Brain microvascular endothelial cell (primary cell): ENCODE measurements at regions not wholly inside any gene's neighbourhood (a gene's known extent, or its start where the extent isn't known, plus 50 kb on each side); places are given as distances from the start of the nearest gene placed in this dataset.

Experiments
- DNase-seq: peaks from one replicate; pipeline ENCODE4 v3.0.0-alpha.2; 2020
- H3K27ac ChIP-seq: fragments of 250-450 bp; sonication (Bioruptor Pico); 2 replicates; pipeline ENCODE4 v1.5.1; 2020; ENCODE audit warnings: mild to moderate bottlenecking, moderate library complexity
- H3K27me3 ChIP-seq: fragments of 250-450 bp; sonication (Bioruptor Pico); replicated peaks from 2 replicates; pipeline ENCODE4 v1.5.1; 2020; ENCODE audit warnings: mild to moderate bottlenecking
- H3K36me3 ChIP-seq: fragments of 250-450 bp; sonication (Bioruptor Pico); replicated peaks from 2 replicates; pipeline ENCODE4 v1.5.1; 2020; ENCODE audit warnings: mild to moderate bottlenecking
- H3K4me3 ChIP-seq: 2 replicates; pipeline ENCODE4 v1.5.1; 2011; ENCODE audit warnings: low read depth, mild to moderate bottlenecking, control low read depth, low read length, moderate library complexity
- CTCF ChIP-seq: IDR thresholded peaks from 2 replicates; pipeline ENCODE4 v1.5.1; 2011; ENCODE audit warnings: low read depth, mild to moderate bottlenecking, moderate library complexity, low read length, control low read depth, inconsistent platforms; ENCODE audit errors: missing control alignments
- in situ Hi-C: cut with HindIII; loops from 2 replicates; pipeline ENCODE4 v1.10.0; 2017; ENCODE audit warnings: low sequenced_read_pairs, low pct_ligation_motif_present

- Histone ChIP-seq H3K27me3 (no peaks in the 10 kb centered on the region), H3K27ac (no peak overlapping the region), H3K36me3 (no peaks in the 10 kb centered on the region), H3K4me3 (no peak overlapping the region)
- TF ChIP-seq CTCF, result no peak
- DNase-seq, result no peak
- in situ Hi-C loops, result no loop called here
These were observed 900.3 kb downstream of the BCL11A start for GRCh38 chr2:59653164-59653563.

GRCh38 chr2:59630789-59631188 is 922.7 kb downstream of the BCL11A start:
- no peak for TF ChIP-seq CTCF
- H3K27me3 ChIP-seq, result no peaks in the 10 kb centered on the region
- H3K4me3 ChIP-seq, result no peak overlapping the region
- no peak overlapping the region for H3K27ac ChIP-seq
- DNase-seq, result no peak
- in situ Hi-C loops, result no loop called here
- H3K36me3 ChIP-seq, result no peaks in the 10 kb centered on the region

GRCh38 chr2:59627599-59627998 is 925.9 kb downstream of the BCL11A start:
- Histone ChIP-seq H3K27me3 (no peaks in the 10 kb centered on the region), H3K27ac (no peak overlapping the region), H3K36me3 (no peaks in the 10 kb centered on the region), H3K4me3 (no peak overlapping the region)
- DNase-seq, result no peak
- TF ChIP-seq CTCF, result no peak
- in situ Hi-C loops, result no loop called here

- in situ Hi-C loops, result no loop called here
- Histone ChIP-seq H3K27me3 (no peaks in the 10 kb centered on the region), H3K4me3 (no peak overlapping the region), H3K27ac (no peak overlapping the region), H3K36me3 (no peaks in the 10 kb centered on the region)
- no peak for TF ChIP-seq CTCF
- no peak for DNase-seq
These were observed 930.7 kb downstream of the BCL11A start for GRCh38 chr2:59622599-59623308.

GRCh38 chr2:59604123-59604522 is 949.3 kb downstream of the BCL11A start:
- DNase-seq, result no peak
- no peaks in the 10 kb centered on the region for H3K27me3 ChIP-seq
- no peak overlapping the region for H3K27ac ChIP-seq
- in situ Hi-C loops, result no loop called here
- TF ChIP-seq CTCF, result no peak
- H3K4me3 ChIP-seq, result no peak overlapping the region
- no peaks in the 10 kb centered on the region for H3K36me3 ChIP-seq

GRCh38 chr2:59594671-59595222 is 958.7 kb downstream of the BCL11A start:
- Histone ChIP-seq H3K27me3 (no peaks in the 10 kb centered on the region), H3K4me3 (no peak overlapping the region), H3K27ac (no peak overlapping the region), H3K36me3 (no peaks in the 10 kb centered on the region)
- no peak for DNase-seq
- no peak for TF ChIP-seq CTCF
- in situ Hi-C loops, result no loop called here
